GM19452 (cell line): ENCODE measurements at regions not wholly inside any gene's neighbourhood (a gene's known extent, or its start where the extent isn't known, plus 50 kb on each side); places are given as distances from the start of the nearest gene placed in this dataset.

ENCODE experiments used
- ATAC-seq: cut with Tn5 transposase; IDR thresholded peaks from one replicate; pipeline ENCODE4 v1.9.1; 2021; ENCODE audit not compliant: unreplicated experiment

DNA sequence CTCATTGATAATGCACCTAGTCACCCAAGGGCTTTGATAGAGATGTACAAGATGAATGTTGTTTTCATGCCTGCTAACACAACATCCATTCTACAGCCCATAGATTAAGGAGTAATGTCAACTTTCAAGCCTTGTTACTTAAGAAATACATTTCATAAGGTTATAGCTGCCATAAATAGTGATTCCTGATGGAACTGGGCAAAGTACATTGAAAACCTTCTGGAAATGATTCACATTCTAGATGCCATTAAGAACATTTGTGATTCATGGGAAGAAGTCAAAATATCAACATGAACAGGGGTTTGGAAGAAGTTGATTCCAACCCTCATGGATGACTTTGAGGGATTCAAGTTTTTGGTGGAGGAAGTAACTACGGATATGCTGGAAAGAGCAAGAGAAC, 135.2 kb downstream of the TLE3 start:
- ATAC-seq, result no peak

DNA sequence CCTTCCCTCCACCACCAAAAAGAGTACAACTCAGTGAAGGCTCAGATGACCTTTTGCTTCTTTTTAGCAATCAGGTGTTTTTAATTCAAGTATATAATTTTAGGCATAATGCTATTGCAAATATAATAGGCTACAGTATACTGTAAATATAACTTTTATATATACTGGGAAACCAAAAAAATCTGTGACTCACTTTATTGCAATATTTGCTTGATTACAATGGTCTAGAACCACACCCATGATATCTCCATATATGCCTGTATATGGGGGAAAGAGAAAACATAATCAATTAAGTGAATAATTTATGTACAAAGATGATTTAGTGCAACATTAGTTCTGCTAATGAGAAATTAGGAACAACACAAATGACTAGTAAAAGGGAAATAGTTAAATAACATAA, 134.3 kb downstream of the TLE3 start:
- ATAC-seq, result no peak

DNA sequence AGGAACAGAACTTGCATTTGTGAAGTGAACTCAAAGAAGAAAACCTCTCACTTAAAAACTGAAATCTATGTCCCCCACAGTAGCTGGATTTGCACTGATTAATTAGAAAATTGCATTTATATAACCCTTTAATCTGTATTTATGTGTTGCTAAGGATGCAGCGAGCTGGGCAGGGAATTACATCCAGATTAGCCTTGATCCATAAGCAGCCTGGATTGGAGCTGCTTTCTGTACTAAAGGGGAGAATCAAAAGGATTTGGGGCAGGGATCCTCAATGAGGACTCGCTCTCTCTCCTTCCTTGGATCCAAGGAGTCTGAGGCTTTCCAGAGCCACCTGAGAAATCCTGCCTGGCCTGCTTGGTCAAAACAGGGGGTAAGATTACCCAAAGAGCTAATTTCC, 125.9 kb downstream of the TLE3 start:
- no peak for ATAC-seq

DNA sequence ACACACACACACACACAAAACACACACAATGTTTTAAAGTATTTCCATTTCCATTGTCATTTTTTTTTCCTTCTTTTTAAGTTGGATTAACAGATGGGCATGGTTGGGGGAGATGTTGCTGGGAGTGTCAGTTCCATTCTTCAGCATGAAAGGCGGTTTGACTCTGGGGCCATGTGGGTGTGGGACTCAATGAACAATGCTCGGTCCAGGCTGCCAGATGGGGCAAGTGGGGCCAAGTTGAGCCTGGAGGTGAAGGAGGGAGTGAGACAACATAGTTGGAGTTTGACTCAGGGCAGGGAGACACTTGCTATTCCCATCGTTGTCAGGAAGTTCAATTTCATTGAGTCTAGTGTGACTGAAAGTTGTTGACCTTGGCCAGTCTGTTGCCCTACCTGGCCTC, 125.3 kb downstream of the TLE3 start:
- ATAC-seq, result no peak

DNA sequence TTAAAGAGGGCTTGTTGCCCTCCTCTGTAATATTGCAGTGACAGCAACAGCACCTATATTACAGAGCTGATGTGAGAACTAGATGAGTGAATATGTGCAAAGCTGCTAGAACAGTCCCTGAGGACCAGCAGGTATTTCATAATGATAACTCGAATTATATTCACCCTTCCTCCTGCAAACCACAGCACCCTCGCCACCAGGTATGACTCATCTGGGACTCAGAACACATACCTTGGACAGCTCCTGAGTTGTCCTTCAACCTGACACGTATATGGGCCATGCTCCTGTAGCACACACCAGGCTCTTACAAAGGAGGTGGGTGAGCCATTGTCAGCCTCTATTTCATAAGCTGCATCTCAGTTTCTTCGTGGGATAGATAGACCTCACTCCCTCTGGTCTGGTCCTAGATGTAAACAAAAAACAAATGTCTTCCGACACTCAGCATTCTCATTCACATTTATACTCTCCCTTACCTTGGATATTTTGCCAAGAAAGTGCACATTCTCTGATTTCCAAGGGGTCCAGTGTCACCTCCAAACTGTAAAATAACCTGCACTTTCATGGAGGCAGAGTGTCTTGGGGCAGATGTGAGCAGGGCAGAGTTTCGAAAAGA, 124.5 kb downstream of the TLE3 start:
- no peak for ATAC-seq

DNA sequence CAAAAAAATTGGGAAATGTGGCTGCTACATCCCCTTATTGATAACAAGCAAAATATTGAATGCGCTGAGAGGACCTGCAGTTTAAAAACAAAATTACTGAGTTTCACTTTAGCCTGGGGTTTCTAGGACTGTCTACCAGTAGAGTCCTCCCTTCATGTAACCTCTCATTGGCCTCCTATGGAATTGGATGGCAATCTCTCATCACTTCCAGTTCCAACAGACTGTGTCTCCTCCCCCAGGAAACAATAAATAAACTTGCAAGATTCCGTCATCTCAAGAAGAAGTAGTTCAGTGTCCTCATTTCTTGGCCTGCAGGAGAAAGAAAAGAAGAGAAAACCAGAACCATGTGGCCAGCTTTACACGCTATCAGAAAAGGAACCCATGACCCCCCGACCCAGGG, 123.8 kb downstream of the TLE3 start:
- ATAC-seq, result no peak

DNA sequence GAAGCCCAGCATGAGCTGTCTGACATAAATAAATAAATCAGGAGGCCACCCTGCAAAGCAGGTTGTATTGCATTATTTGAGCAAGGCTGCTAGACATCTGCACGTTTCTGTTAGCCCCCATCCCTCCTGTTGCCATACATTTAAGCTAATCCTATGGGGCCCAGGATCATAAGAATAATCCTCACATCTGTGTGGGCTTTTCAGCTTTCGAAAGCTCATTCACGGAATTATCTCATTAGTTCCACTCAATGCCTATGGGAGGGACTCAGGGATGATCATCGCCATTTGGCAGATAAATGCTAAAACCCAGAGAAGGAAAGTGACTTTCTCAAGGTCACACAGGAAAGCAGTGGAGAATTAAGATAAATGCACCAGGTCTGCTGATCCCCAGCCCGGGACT, 123.4 kb downstream of the TLE3 start:
- ATAC-seq, result no peak

DNA sequence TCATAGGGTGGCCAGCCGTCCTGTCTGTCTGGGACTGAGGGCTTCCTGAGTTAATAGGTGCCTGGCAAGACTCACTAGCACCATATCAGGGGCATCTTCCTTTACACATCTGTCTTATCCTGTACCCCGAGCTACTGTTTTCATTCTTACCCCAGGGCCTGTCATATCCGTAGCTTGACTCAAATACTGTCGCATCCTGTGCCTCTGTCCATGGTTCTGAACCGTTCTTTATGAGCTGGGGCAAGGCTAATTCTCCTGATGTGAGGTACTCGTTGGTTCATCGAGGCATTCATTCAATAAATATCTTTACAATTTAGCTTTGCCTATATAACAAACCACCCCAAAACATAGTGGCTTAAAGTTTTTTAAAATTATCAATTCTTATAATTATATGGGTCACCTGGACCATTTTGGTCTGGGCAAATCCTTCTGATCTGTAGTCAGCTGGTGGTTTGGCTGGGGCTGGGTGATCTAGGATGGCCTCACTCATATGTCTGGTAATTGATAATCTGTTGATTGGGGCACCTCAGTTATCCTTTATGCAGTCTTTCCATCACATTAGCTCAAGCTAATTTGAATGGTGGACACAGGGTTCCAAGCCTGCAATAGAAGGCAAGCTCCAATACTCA, 121.2 kb downstream of the TLE3 start:
- no peak for ATAC-seq

DNA sequence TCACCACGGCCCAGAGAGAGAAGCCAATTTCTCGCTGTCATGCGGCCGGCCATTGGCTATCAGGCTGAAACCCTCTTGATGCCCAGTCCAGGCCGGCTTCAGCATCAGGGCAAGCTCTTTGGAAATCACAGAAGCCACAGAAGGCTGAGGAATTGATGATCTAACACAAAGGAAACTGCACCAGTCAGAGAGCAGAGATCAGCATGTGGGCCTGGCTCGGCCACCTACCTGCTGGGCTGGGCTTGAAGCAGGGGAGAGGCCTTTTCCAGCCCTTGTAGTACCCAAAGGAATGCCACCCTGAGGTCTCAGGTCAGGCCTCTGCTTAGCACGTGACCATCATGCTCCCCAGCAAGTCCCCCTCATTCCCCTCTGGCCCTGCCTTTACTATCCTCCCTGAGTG, 119.1 kb downstream of the TLE3 start:
- no peak for ATAC-seq

DNA sequence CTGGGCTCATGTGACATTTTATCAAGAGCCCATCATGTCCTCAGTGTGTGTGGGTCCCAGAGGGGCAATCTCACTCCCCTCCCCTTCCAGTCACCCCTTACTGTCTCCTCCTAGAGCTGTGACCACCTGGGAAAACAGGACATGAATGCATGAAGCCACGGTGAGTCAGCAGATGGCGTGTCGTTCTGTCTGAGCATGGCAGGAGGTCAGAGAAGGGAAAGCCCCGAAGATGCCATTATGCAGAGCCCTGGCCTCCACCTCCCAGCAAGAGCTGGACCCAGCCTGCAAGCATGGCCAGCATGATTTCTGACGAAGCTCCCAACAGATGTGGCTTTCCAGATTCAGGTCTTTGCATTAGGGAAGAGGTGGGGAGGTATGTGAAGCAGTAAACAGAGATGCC, 118.5 kb downstream of the TLE3 start:
- no peak for ATAC-seq

DNA sequence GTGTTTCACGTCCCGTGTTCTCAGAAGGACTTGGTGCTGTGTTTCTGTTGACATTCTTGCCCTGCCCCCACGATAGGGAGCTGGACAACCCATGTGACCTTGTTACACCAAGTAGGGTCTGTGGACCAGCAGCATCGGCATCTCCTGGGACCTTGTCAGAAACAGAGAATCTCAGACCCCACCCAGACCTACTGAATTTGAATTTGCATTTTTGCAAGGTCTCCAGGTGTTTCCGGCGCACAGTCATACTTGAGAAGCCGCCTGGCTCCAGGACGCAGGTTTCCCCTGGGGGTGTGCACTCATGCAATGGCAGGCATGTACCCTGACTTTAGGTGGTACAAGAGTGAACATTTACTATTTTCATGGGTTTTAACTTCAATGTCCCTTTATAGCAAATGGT, 117.9 kb downstream of the TLE3 start:
- ATAC-seq, result peak; percentile 83

DNA sequence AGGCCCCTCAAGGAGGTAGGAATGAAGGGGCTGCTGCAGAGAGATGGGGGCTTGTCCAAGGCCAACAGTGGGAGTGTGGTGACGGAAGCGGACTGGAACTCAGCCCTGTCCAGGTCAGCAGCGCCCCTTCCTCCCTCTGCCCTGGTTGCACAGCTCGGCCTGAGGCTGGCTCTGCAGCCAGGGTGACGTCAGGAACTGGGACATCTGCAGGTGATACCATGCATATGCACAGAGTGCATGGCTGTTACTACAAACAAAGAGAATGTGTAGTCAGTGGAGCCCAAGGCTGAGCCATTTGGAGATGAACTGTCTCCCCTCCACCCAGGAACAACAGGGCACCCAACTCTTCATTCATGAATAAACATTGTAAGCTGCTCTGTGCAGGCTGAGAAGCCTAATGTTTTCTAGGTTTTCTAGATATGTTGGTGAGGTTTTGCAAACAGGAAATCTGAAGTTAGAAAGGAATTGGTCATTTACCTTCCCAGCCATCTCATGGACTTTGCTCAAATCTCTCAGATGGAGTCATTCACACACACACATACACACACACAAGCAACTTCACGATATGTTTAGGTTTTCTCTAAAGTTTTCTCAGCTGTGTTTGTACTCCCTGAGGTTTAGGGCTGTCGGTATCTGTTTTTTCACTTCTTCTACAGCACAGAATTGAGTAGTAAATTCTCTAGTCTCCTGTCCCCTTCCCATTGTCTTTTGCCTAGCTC, 117.2 kb downstream of the TLE3 start:
- ATAC-seq, result no peak

DNA sequence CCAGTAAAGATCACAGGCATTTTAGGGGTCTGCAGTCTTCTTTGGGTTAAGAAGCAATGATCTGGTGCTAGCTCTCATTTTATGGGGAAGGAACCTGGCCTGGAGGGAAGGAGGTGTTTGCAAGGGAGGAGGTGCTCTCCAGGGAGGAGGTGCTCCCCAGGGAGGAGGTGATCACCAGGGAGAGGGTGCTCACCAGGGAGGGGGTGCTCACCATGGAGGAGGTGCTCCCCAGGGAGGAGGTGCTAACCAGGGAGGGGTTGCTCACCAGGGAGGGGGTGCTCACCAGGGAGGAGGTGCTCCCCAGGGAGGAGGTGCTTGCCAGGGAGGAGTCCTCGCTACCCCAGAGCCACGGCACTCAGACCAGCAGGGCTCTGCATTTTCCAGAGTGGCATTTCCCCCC, 115.7 kb downstream of the TLE3 start:
- no peak for ATAC-seq

DNA sequence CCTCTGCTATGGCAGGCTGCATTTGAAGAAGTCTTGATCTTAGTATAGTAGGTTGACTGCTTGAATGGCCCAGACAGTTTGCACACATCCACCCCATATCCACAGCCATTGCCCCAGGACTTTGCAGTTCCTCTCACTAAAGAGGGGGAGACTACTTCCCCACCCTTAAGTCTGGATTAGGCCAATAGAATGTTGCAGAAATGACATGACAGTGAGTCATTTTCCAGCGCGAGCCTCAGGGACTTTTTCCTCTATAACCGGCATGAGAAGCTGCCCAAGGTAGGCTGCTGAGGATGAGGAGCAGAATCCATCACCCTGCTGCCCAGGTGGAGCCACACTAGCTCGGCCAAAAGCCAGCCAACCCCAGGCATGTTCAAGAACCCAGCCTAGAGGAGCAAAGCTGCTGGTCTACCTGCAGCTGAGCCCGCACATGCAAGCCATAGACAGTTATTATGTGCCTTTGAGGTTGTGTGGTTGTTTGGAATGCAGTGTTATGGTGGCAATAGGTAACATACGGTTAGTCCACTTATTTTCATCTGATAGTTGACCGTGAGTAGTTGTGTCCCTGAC, 113.9 kb downstream of the TLE3 start:
- ATAC-seq, result no peak

DNA sequence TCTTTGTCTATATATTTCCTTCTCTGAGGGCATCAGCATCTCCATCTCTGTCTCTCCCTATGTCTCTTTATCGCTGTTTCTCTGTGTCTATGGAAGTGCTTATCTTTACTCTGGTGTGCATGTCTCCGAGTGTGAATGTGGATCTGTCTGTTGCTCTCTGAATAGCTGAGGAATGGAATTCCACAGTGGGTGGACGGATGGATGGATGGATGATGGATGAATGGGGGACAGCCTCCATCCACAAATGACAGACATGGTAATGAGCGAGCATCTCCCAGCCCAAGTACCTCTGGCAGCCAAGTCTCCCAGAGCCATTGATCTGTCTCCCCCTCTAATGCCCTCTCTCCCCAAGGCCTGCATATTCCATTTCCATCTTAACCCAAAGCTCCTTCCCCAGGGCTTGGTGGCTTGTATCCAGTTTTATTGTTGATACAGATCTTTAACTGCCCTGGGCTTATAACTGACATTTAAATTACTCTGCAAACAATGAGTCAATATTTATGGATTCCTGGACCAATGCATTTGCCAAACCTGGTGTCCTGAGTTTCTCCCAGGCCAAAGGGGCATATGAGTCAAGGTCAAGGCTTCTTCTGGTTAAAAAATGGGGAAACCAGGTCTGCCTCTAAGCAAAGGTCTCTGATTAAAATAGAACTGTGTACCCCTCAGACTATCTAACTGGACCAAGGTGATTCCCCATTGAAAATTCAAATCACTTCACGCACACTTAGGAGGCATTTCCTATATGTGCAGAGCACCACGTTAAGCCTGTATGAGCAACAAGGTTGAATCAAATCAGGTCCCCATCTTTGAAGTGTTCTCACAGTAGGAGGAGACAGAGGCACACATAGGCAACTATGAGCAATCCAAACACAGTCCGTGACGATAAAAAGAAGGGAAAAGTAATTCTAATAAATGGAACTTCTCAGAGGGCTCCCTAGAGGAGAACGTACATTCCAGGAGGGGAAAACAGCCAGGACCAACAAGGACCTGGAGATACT, 109.9 kb downstream of the TLE3 start:
- no peak for ATAC-seq

DNA sequence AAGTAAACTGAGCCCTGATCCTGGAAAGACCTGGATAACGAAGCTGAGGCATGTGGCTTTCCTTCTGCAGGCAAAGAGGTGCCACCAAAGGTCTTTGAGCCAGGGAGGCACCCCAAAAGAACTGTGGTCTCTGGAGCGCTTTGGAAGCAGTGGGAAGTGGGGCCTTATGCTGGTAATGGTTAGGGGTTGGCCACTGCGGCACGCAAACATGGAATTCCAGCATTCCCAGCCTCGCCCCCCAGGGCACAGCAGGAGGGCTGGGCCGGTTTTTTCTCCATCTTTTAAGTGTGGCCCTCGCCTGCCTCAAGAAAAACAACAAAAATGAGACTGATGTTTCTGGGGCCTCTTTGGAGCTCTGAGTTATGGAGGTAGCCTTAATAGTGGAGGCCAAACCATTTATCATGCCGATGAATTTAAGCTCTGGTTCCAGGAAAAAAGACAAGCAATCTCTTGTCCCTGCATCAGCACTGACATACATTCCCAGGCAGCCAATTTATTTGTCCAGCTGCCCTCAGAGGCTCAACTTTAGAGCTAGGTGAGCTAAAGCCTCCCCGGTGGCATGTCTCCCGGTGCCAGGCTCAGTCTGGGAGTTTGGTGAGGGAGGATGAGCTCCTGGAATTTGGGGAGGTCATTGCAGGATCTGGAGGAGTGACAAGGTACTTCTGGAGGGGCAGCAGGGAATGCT, 109.0 kb downstream of the TLE3 start:
- no peak for ATAC-seq

DNA sequence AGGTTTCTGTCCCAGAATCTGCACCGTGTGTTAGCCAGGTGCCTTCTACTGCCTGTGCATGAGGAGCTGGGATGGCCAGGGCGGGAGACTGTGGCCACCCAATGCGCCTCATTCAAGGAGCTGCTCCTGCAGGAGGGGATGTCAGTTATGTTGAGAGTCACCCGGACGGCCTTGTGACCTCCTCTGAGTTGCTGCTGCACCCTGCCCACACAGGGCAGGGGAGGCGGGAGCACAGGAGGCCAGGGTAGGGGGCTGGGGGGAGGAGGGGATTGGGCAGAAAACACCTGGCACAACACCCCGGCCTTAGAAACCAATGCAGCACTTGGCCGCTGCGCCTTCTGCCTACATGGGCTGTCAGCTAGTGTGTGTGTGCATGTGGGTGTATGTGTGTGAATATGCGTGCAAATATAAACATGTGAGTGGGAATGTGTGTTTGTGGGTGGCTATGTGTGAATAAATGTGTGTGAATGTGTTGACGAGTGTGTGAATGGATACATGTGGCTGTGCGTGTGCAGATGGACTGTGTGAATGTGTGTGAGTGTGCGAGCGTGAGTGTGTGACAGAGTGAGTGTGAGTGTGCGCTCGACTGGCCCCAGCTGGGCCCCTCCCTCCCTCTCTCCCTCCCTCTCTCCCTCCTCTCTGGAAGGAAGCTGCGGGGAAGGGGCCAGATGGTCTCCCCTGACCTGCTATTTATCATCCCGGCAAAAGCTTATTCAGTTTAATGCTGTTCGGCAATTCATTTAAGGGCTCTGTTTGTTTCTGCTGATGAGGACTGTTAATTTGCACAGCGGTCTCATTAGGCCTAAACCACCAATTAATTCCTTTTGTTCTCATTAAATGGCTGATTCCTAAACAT, 106.9 kb downstream of the TLE3 start:
- ATAC-seq, result no peak

DNA sequence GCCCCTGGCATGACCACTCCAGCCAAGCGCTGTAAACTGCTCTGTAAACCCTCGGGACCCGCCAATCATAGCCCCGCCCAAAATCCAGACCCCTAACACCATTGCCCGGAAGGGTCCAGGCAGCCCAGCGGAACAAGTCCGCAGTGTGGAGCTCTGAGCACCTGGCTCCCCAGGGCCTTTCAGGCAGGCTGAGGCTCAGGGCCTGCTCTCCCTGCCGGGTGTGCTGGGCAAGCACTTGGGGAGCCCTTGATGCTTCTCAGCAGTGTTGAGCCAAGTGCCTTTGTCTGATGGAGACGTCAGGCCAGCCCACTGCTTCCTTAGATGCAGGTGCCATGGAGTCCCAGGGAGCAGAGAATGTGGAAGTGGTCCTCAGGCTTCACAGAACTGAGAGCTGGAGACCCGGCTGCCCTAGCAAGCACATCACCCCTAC, 106.2 kb downstream of the TLE3 start:
- no peak for ATAC-seq

DNA sequence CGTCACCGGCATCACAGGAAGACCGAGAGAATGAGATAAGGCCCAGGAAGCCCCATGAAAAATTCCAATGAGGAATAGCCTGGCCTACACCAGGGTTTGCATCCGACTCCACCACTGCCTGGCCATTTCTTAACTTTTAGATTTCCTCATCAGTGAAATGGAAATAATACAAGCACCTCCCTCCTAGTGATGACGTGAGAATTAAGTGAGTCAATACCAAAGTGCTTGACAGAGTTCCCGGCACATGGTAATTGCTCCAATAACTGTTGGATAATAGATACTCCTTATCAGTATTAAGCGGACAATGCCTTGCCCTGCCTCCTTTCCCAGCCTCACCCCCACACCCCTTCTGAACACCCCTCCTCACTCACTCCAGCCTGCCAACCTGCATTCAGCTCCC, 105.4 kb downstream of the TLE3 start:
- no peak for ATAC-seq
